GOT3 (cell line): ENCODE measurements at regions not wholly inside any gene's neighbourhood (a gene's known extent, or its start where the extent isn't known, plus 50 kb on each side); places are given as distances from the start of the nearest gene placed in this dataset.
"Not testable (repeated sequence)": the region's sequence is repeated elsewhere in the genome, so short reads cannot be mapped to it uniquely, and the experiment has no call there.

ENCODE experiments used
- DNase-seq: peaks from one replicate; lab custom pipeline; 2025; ENCODE audit warnings: mixed read lengths; lab: John Stamatoyannopoulos, UW

GRCh38 chr18:43961722-43962121 lies 684.4 kb upstream of the SYT4 start:
- no peak for DNase-seq

DNA sequence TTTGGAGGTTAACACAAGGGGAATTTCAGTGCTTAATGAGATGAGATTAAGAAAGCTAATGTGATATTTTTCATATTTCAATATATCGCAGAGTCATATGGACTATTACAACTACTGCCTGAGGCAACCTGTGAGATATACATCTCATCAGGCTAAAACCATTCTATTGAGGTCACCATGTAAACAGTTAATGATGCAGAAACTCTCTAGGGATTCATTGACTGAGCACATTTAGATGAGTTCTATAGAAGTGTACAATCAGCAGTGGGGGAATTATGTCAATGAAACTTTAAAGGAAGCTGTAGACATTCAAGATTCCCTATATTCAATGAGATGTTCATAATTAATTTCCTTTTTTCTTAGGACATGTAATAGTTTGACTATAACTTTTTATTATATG lies 687.4 kb upstream of the SYT4 start:
- no peak for DNase-seq

DNA sequence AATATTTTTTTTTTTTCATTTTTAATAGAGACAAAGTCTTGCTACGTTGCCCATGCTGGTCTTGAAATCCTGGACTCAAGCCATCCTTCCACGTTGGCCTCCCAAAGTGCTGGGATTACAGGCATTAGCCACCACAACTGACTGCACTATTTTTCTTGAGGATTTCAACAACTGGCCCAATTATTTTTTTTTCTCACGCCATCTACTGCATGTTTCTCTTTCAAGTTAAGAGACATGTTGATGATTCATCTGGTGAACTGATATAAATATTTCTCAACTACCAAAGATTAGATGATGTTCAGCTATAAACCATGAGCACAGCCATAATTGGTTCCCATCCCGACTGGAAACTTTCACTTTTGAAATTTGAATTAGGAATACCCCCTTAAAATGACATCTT lies 688.4 kb upstream of the SYT4 start:
- no peak for DNase-seq

DNA sequence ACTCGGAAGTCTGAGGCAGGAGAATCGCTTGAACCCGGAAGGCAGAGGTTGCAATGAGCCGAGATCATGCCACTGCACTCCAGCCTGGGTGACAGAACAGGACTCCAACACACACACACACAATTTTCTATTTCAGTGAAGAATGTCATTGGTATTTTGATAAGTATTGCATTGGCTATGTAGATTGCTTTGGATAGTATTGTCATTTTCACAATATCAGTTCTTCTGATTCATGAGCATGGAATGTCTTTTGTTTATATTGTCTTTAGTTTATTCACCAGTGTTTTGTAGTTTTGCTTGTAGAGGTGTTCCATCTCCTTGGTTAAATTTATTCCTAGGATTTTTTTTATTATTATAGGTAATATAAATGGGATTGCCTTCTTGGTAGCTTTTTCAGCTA lies 693.4 kb upstream of the SYT4 start:
- DNase-seq: no peak

GRCh38 chr18:43978174-43978573 lies 700.9 kb upstream of the SYT4 start:
- no peak for DNase-seq

DNA sequence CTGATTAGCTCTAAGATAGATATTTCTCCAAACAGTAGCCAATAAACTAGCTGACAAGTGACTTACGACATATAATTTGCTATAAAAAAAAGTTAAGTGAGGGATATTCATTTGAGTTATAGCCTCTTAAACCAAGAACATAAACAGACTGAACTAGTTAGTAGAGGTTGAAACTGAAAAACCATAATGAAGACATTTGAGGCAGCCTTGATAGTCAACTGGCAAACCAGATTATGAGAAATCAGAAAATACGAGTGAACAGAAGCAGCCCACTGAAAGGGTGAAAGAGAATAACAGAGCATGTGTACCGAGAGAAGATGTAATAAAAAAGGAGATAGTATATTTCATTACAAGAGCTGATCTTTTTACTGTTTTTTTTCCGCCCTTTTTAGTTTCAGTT lies 698.1 kb upstream of the SETBP1 start:
- DNase-seq: no peak

DNA sequence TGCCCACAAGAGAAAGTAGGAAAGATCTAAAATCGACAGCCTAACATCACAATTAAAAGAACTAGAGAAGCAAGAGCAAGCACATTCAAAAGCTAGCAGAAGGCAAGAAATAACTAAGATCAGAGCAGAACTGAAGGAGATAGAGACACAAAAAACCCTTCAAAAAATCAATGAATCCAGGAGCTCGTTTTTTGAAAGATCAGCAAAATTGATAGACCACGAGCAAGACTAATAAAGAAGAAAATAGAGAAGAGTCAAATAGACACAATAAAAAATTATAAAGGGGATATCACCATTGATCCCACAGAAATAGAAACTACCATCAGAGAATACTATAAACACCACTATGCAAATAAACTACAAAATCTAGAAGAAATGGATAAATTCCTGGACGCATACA lies 693.6 kb upstream of the SETBP1 start:
- DNase-seq: not testable (repeated sequence)

DNA sequence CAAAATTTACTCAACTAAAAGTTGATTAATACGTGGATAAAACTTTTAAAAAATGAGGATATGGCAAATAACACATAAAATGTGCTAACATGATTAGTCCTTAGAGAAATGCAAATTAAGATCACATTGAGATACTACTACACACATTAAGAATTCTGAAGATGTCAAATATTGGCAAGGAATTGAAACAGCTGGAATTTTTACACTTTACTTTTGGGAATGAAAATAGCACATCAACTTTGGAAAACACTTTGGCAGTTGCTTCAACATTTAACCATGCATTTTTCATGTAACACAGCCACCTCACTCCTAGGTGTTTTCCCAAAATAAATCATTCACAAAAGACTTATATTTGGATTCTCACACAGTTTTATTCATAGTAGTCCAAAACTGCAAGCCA lies 687.9 kb upstream of the SETBP1 start:
- DNase-seq: no peak

DNA sequence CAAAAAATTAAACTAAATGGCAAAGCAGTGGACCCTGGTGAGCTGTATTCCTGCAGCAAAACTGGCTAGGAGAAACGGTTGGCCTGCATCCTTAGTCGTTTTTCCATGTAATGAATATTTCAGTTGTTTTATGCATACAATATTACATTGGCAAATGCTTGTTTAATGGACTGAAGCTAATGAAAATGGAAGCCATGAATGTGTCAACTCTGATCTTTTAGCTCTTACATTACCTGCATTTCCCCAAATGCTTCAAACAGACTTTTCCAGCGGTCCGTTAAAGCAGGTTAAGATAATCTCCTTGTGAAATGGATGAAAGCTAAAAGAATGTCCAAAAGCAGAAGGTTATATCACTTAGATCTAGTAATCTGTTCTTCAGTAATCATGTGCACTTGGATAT lies 686.3 kb upstream of the SETBP1 start:
- DNase-seq: no peak

DNA sequence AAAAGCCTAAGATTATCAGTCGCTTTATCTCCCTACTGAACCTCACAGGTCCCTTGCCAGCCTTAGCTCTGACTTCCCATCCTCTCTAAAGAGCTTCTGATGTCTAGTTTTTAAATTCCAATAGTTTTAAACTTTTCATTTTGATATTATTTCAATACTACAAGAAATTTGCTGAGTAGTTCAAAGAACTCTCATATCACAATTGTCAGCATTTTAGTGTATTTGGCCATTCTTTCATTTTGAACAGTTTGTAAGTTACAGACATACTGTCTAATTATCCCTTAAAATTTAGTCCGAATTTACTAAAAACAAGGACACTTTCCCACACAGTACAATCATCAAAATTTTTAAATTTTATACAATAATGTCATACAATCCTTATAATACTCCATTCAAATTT lies 666.8 kb upstream of the SETBP1 start:
- DNase-seq: no peak

GRCh38 chr18:44025421-44025820 lies 655.3 kb upstream of the SETBP1 start:
- DNase-seq: no peak

DNA sequence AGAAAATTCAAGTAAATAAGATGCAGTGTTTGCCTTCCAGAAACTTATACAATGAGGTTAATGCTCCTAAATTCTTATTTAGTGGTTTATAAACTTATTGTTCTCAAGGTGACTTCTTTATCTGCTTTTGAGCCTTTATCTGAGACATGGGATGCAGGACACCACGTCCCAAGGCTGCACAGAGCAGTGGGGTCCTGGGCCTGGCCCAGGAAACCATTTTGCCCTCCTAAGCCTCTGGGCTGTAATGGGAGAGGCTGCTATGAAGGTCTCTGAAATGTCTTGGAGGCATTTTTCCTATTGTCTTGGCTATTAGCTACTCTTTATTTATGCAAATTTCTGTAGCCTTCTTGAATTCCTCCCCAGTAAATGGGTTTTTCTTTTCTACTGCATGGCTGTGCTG lies 652.6 kb upstream of the SETBP1 start:
- no peak for DNase-seq

GRCh38 chr18:44031063-44031462 lies 649.6 kb upstream of the SETBP1 start:
- no peak for DNase-seq

GRCh38 chr18:44033144-44033701 lies 647.5 kb upstream of the SETBP1 start:
- DNase-seq: no peak

GRCh38 chr18:44035554-44035953 lies 645.1 kb upstream of the SETBP1 start:
- no peak for DNase-seq

GRCh38 chr18:44036501-44036900 lies 644.2 kb upstream of the SETBP1 start:
- no peak for DNase-seq

DNA sequence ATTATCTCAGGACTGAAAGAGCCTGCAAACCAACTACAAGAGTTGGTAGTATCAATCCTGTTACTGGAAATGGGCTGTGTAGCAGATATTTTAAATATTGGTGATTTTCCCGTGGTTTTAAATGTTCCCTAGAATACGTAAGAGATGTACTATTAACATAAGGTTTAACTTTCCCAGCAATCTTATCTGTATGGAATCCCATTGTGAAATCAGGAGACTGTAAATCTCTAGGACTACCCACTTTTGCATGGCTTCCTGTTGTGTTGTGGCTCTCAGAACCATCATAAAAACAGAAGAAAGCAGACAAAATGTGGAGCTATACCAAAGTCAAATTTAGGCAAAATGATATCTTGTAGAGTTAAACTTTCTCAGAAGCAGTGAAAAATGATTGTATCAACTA lies 641.5 kb upstream of the SETBP1 start:
- no peak for DNase-seq

GRCh38 chr18:44039826-44040225 lies 640.9 kb upstream of the SETBP1 start:
- DNase-seq: no peak

DNA sequence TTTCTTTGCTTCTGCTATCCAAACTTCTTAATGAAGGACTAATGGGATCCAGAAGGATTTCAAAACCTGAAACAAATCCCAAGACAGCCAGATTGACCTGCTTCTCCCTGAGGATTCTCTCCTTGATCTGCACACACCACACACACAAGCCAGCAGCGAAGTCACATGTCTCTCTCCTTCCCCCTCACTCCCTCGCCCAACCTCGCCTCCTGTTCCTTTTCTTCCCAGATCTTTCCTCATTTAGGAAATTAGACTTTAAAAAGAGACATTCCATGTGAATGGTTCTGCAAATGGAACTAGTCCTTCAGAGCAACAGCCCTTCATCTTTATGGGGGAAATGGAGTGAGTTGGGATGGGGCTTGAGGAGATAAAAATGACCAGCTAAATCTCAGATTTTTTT lies 639.1 kb upstream of the SETBP1 start:
- no peak for DNase-seq

- no peak for DNase-seq
These were observed 638.7 kb upstream of the SETBP1 start for GRCh38 chr18:44041961-44042360.

GRCh38 chr18:44046376-44046975 lies 634.2 kb upstream of the SETBP1 start:
- no peak for DNase-seq

DNA sequence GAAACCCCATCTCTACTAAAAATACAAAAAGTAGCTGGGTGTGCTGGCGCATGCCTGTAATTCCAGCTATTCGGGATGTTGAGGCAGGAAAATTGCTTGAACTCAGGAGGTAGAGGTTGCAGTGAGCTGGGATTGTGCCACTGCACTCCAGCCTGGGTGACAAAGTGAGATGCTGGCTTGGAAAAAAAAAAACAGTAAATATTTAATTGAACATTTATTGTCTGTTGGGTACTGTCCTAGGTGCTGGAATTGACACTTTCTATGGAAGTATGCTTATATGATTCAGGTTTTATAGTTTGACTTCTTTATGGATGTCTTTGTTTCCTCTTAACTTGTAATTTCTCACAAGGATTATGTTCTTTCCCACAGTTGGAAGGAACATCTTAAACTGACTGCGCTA lies 633.1 kb upstream of the SETBP1 start:
- DNase-seq: no peak

DNA sequence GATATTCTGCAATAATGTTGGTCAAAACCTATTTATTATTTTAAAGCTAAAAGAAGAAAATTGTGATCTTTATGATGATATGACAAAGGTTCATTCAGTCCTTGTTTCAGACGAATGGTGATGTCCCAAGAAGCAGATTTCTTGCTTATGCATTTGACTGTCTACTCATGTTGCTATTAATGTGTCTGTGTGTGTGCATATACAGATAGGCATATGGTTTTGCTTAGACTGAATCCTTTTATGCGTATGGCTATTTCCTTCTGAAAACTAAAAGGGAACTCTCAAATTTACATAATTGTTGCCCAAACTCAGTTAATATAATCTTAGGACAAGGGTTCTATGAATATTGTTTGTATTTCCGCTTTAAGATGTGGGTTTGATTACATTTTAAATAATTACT lies 632.3 kb upstream of the SETBP1 start:
- no peak for DNase-seq

- DNase-seq: no peak
These were observed 631.8 kb upstream of the SETBP1 start for GRCh38 chr18:44048846-44049245.
